NCI-H1417 (cell line): ENCODE measurements at regions not wholly inside any gene's neighbourhood (a gene's known extent, or its start where the extent isn't known, plus 50 kb on each side); places are given as distances from the start of the nearest gene placed in this dataset.
A peak's percentile ranks its signal among the peaks of the same experiment; 100 is the strongest.

ENCODE experiments used
- DNase-seq, 3 experiments: peaks; one replicate each; lab custom pipeline; 2025; lab: John Stamatoyannopoulos, UW

- no peak for DNase-seq
These were observed 291.3 kb upstream of the ATP2B1 start for GRCh38 chr12:89999699-90000505.

GRCh38 chr12:89995870-89996269 lies 287.2 kb upstream of the ATP2B1 start:
- DNase-seq: no peak

- no peak for DNase-seq
These were observed 286.3 kb upstream of the ATP2B1 start for GRCh38 chr12:89994911-89995310.

GRCh38 chr12:89993632-89994031 lies 285.0 kb upstream of the ATP2B1 start:
- DNase-seq: no peak

- no peak for DNase-seq
These were observed 284.2 kb upstream of the ATP2B1 start for GRCh38 chr12:89992668-89993451.

- DNase-seq: no peak
These were observed 283.4 kb upstream of the ATP2B1 start for GRCh38 chr12:89991807-89992590.

- DNase-seq: no peak
These were observed 279.7 kb upstream of the ATP2B1 start for GRCh38 chr12:89988188-89988915.

- DNase-seq: no peak
These were observed 277.3 kb upstream of the ATP2B1 start for GRCh38 chr12:89985935-89986334.

- no peak for DNase-seq
These were observed 276.2 kb upstream of the ATP2B1 start for GRCh38 chr12:89984846-89985245.

GRCh38 chr12:89983622-89984021 lies 275.0 kb upstream of the ATP2B1 start:
- DNase-seq: no peak

GRCh38 chr12:89980236-89980635 lies 271.6 kb upstream of the ATP2B1 start:
- DNase-seq: no peak

- no peak for DNase-seq
These were observed 268.9 kb upstream of the ATP2B1 start for GRCh38 chr12:89977405-89978085.

- DNase-seq: no peak
These were observed 268.2 kb upstream of the ATP2B1 start for GRCh38 chr12:89976866-89977265.

- DNase-seq: peak in 1 of 3 experiments; percentile 60
These were observed 266.9 kb upstream of the ATP2B1 start for GRCh38 chr12:89975574-89975973.

- peak in 1 of 3 experiments; percentile 23 for DNase-seq
These were observed 263.2 kb upstream of the ATP2B1 start for GRCh38 chr12:89971880-89972279.

- no peak for DNase-seq
These were observed 262.1 kb upstream of the ATP2B1 start for GRCh38 chr12:89970722-89971121.

- DNase-seq: no peak
These were observed 260.5 kb upstream of the ATP2B1 start for GRCh38 chr12:89969093-89969492.

GRCh38 chr12:89968151-89968700 lies 259.6 kb upstream of the ATP2B1 start:
- DNase-seq: no peak

GRCh38 chr12:89966495-89967240 lies 258.0 kb upstream of the ATP2B1 start:
- DNase-seq: no peak

GRCh38 chr12:89965993-89966392 lies 257.4 kb upstream of the ATP2B1 start:
- peak in 1 of 3 experiments; percentile 45 for DNase-seq
